ENCODE measurements at regions not wholly inside any gene's neighbourhood (a gene's known extent, or its start where the extent isn't known, plus 50 kb on each side); places are given as distances from the start of the nearest gene placed in this dataset.
"Not testable (repeated sequence)": the region's sequence is repeated elsewhere in the genome, so short reads cannot be mapped to it uniquely, and the experiment has no call there.

DNA sequence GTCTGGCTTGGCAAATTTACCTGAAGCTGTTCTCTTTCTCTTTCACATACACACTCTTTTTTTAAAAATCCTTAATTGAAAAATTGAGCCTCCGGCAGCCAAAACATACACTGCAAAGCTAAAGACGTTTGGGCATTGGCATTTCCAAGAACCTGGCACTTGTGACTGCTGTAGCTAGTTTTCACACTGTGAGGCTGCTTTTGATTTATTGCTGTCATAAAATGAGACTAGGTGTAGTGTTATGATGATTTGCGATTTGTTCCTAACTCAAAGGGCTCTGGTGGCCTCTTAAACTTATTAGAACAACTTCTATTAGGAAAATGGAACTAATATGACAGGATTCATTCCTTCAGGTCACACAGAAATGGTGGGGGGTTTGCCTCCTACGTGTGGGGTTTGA is 377.1 kb upstream of the FAR2 start:
- no peak for DNase-seq (ENCODE audit: low read depth, low spot score)

- DNase-seq (ENCODE audit: low read depth, low spot score) = no peak
Measured at GRCh38 chr12:28775556-28775955, 373.5 kb upstream of the FAR2 start.

DNA sequence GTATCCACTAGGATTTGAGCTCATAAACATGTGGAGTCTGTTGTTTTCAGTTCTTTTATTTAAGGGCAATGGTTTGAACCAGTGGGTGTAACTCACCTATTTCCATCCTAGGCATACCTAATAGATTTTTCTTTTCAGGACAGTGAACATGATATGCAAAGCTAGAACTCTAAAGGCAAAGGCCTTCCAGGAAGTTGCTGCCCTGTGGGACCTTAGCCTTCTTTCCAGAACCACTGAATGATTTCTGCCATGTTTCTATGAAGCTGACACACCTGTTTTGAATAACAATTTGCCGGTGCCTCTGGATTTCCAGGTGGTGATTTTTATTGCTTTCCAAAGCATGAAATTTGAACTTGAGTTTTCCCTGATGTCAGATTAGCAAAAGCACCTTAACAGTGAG is 372.9 kb upstream of the FAR2 start:
- no peak for DNase-seq (ENCODE audit: low read depth, low spot score)

DNA sequence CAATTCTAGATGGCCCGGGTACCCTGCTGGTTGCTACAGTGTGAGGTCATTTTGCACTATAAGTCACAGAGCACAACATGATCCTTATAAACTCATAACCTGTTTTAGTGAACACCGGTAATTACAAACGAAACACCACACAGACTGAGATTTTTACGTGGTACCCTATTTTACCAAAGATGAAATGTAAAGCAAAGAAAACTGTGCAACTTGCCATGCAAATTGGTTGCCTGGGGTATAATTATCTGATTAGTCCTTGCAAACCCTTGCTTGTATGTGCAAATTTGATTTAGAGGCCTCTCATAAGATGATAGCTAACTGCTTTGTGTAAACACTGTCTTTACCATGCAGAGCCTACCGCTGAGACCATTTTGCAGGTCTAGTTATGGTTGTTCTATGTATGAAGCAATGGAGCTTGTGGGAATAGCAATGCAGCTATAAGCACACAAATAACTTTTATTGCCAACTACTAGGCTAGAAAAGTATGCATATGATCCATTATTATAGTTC is 372.1 kb upstream of the FAR2 start:
- no peak for DNase-seq (ENCODE audit: low read depth, low spot score)

DNA sequence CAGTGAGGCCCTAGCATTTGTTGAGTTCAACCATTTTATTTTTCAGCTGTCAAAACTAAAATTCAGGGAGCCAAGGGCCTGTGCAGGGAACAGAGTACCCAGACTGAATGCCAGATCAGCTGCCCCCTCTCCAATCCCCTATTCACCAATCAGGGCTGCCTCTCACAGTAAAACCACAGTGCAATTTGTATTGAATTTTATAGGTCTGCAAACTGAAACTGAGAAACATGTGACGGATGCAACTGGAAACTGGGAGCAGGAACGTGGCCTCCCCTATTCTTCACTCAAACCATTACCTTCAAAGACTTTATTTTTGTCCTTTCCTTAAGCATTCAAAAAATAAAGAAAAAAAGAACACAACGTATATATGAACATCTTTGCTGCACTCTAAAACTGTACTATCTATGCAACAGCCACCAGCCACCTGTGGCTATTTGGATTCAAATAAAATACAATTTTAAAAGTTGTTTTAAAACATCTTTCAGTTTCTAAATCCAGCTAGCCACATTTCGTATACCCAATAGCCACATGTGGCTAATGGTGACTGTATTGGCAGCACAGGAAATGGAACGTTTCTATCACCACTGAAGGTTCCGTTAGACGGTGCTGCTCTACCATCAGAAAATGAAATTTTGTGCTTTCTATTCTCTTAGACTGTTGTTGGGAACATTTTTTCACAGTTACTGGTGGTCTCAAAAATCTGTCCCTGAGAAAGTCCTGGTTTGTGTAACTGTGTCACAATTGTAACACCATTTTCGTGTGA is 371.3 kb upstream of the FAR2 start:
- DNase-seq (ENCODE audit: low read depth, low spot score) = no peak

- peak; percentile 24 for DNase-seq (ENCODE audit: low read depth, low spot score)
Measured at GRCh38 chr12:28780096-28780495, 369.0 kb upstream of the FAR2 start.

- no peak for DNase-seq (ENCODE audit: low read depth, low spot score)
Measured at GRCh38 chr12:28780960-28781359, 368.1 kb upstream of the FAR2 start.

DNA sequence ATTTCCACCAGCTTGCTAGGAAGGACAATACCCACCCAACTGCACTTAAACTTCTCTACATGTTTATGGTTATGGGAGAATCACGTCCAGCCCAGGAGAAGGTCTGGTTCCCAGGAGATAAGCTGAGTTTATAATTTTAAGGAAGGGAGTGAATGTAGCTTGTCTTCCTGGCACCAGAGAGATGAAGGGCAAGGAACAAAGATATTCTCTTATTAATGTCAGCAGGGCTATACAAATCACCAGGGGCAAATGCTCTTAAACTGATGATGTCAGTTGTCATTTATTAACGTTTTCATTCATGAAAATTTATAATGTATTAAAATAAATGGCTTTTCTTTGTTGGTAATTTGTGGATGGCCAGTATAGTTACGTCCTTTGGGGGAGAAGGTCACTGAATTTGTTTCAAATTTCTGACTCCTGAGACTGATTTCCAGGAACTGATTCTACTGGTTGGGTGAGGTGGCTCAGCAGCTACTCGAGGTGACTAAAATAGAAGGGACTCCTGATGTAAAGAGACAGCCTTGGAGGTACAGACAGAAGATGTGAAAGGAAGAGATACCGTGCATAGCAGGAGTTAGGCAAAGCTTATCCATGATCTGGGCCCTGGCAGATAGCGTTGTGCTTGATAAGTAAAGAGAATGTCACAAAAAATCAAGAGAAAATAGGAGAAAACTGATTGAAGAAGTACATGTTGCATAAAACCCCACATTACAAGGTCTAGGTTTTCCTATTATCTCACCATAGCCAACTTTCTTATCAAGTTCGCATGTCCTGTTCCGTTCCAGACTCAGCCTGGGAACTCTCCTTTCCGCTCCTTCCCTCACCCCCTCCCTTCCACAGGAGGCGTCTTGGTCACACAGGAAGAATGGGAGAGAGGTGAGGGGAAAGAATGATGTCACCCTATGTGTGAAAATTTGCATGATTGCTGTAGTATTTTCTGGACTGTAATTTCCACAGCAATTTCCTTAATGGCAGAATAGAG is 367.1 kb upstream of the FAR2 start:
- no peak for DNase-seq (ENCODE audit: low read depth, low spot score)

GRCh38 chr12:28782812-28783211 is 366.3 kb upstream of the FAR2 start:
- DNase-seq (ENCODE audit: low read depth, low spot score) = no peak

GRCh38 chr12:28787151-28787550 is 361.9 kb upstream of the FAR2 start:
- DNase-seq (ENCODE audit: low read depth, low spot score) = peak; percentile 68

DNA sequence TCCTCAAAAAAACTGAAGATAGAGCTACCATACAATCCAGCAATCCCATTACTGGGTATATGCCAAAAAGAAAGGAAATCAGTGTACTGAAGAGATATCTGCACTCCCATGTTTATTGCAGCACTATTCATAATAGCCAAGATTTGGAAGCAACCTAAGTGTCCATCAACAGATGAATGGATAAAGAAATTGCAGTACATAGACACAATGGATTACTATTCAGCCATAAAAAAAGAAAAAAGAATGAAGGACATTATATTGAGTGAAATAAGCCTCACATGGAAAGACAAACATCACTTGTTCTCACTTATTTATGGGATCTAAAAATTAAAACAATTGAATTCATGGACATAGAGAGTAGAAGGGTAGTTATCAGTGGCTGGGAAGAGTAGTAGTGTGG is 360.8 kb upstream of the FAR2 start:
- not testable (repeated sequence) for DNase-seq (ENCODE audit: low read depth, low spot score)

- DNase-seq (ENCODE audit: low read depth, low spot score) = no peak
Measured at GRCh38 chr12:28793581-28794151, 355.4 kb upstream of the FAR2 start.

GRCh38 chr12:28794211-28794610 is 354.9 kb upstream of the FAR2 start:
- no peak for DNase-seq (ENCODE audit: low read depth, low spot score)

- DNase-seq (ENCODE audit: low read depth, low spot score) = no peak
Measured at GRCh38 chr12:28794786-28795185, 354.3 kb upstream of the FAR2 start.

- no peak for DNase-seq (ENCODE audit: low read depth, low spot score)
Measured at GRCh38 chr12:28795311-28795710, 353.8 kb upstream of the FAR2 start.

GRCh38 chr12:28799348-28799747 is 349.7 kb upstream of the FAR2 start:
- no peak for DNase-seq (ENCODE audit: low read depth, low spot score)

DNA sequence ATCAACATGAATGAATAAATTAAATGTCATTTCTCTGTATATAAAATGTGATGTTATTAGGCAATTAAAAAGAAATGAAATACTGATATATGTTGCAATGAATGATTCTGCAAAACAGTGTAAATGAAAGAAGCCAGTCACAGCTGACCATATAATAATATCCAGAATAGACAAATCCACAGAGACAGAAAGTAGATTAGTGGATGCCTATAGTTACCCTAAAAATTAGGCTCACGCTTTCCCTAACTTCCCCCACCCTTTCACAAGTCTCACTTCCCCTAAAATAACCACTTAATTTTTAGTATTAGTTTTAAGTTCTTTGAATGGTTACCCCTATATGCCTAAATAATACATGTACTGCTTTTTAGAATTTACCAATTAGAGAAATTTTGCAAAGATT is 348.9 kb upstream of the FAR2 start:
- no peak for DNase-seq (ENCODE audit: low read depth, low spot score)

- no peak for DNase-seq (ENCODE audit: low read depth, low spot score)
Measured at GRCh38 chr12:28802706-28803438, 346.2 kb upstream of the FAR2 start.

DNA sequence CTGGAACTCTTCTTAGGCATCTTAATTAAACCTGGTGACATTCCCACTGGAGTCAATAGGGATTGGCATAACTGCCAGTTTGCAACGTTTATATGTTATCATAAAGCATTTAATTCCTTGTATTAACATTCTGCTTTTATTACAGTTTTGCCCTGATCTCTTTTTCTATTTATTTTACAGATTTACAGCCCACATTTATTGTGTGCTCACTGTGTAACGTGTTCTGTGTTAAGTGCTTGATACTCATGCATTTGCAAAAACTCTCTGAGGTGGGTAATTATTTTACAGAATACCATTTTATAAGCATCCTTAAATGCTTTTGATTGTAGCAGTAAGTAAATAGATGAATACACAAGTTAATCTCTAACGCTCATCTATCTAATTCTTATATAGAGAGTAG is 341.5 kb upstream of the FAR2 start:
- DNase-seq (ENCODE audit: low read depth, low spot score) = no peak

- DNase-seq (ENCODE audit: low read depth, low spot score) = no peak
Measured at GRCh38 chr12:28811457-28811856, 337.6 kb upstream of the FAR2 start.

DNA sequence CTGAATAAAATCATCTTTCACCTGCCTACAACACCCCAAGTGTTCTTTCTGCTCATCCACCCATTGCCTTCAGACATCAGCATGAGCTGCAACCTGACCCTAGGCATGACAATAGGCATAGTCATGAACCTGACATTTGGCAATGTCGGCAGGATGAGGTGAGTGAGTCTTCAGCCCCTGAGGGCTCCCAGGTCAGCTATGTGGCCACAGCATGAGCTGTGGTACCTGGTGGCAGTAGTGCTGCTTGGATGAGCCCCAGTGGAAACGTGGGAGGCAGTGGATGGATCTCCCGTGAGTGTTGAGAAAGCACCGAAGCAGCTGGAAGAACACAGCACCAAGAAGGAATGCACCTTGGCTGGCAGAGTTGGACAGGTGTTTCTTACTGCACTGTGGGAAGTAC is 334.8 kb upstream of the FAR2 start:
- DNase-seq (ENCODE audit: low read depth, low spot score) = no peak

DNA sequence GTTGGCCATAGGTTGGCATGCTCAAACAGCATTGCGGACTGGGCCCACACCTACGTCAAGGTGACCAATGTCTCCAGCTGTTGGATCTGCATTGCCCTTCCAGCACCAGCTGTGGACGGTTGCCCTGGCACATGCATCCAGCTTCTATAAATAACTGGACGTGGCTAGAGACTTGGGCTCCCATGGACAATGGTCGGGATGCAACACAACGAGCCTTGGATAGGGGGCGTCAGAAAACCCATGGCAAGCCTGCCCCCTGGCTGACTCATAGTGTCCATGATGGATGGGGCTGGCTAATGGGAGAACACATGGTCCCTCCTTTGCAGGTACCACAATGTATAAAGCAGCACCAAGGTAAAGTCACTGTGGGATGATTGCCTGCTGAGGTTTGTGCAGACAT is 331.6 kb upstream of the FAR2 start:
- DNase-seq (ENCODE audit: low read depth, low spot score) = no peak

Data from brain pericyte (primary cell).